ENCODE measurements at regions not wholly inside any gene's neighbourhood (a gene's known extent, or its start where the extent isn't known, plus 50 kb on each side); places are given as distances from the start of the nearest gene placed in this dataset.

DNA sequence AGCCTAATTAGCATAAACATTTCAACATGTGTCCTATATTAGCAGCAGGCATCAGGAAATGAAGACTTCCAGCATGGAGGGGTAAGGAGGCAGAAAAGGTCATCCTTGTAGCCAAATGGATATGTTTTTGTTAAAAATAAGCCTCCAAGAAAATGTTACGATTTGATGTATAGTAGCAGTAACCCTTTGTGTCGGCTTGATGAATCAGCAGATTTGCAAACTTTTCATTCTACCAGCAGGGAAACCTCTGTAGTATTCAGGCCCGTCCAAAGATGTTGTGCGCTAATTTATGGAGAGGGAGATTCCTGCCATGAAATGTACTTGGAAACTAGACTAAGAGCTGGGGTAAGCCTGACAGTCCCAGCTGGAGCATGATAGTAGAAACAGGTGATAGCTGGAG lies 780.8 kb upstream of the KLHL29 start:
- H3K27me3 ChIP-seq (ENCODE audit: control insufficient read depth in 5 of 5, insufficient read depth in 4 of 5, low read length in 5 of 5): no peaks in the 10 kb centered on the region
- no peak overlapping the region for H3K27ac ChIP-seq (ENCODE audit: low read depth, low read length)
- no peaks in the 10 kb centered on the region for H3K9me3 ChIP-seq (ENCODE audit: control insufficient read depth in 5 of 5, low read length in 5 of 5)
- H3K36me3 ChIP-seq (ENCODE audit: control insufficient read depth in 5 of 5, insufficient read depth in 5 of 5, low read length in 5 of 5): no peaks in the 10 kb centered on the region
- H3K4me3 ChIP-seq (ENCODE audit: low read depth in 1 of 5, low read length in 5 of 5): no peak overlapping the region
- H3K9ac ChIP-seq (ENCODE audit: low read length in 5 of 5): no peak overlapping the region
- no peaks in the 10 kb centered on the region for H3K4me1 ChIP-seq (ENCODE audit: control insufficient read depth in 5 of 5, insufficient read depth in 5 of 5, low read length in 5 of 5)

DNA sequence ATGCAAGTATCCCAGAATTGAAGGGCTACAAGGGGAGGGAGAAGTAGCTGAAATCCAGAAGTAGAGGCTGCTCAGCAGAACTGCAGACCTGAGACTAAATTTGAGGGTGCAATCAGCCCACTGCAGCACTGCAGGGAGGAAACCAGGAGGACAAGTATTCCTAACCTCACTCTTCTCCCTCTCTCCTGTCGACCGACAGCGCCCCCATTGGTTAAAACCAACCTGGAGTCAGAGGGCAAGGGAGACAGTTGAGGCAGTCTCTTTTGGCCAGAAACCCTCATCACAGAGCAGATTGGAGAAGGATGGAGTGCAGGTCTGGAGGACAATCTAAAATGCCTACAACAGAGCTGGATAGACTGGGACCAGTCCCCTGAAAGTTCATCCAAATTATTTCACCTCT lies 768.9 kb upstream of the KLHL29 start:
- no peaks in the 10 kb centered on the region for H3K4me1 ChIP-seq (ENCODE audit: control insufficient read depth in 5 of 5, insufficient read depth in 5 of 5, low read length in 5 of 5)
- H3K4me3 ChIP-seq (ENCODE audit: low read depth in 1 of 5, low read length in 5 of 5): no peak overlapping the region
- no peaks in the 10 kb centered on the region for H3K27me3 ChIP-seq (ENCODE audit: control insufficient read depth in 5 of 5, insufficient read depth in 4 of 5, low read length in 5 of 5)
- no peaks in the 10 kb centered on the region for H3K36me3 ChIP-seq (ENCODE audit: control insufficient read depth in 5 of 5, insufficient read depth in 5 of 5, low read length in 5 of 5)
- H3K9me3 ChIP-seq (ENCODE audit: control insufficient read depth in 5 of 5, low read length in 5 of 5): peaks cover 0 to 3% (median 0%) of the 10 kb centered on the region in 5 donors
- H3K27ac ChIP-seq (ENCODE audit: low read depth, low read length): no peak overlapping the region
- no peak overlapping the region for H3K9ac ChIP-seq (ENCODE audit: low read length in 5 of 5)

DNA sequence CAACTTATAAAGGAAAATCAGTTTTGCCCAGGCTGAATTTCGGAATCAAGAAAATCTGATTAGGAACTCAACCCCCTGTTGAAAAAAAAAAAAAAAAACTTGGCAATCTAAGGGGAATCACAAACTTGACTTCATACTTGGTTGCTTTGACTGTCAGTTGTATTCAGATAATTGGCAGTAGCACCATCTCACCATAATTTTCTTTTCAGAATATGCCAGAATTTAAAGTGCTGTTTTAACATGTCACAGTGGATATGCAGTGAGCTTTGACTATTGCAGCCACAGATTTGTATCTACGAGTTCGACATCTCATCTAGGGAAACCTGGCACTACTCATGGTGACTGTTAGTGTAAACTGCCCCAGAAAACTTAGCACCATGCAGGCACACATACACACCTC lies 761.4 kb upstream of the KLHL29 start:
- no peaks in the 10 kb centered on the region for H3K9me3 ChIP-seq (ENCODE audit: control insufficient read depth in 5 of 5, low read length in 5 of 5)
- H3K36me3 ChIP-seq (ENCODE audit: control insufficient read depth in 5 of 5, insufficient read depth in 5 of 5, low read length in 5 of 5): no peaks in the 10 kb centered on the region
- no peaks in the 10 kb centered on the region for H3K27me3 ChIP-seq (ENCODE audit: control insufficient read depth in 5 of 5, insufficient read depth in 4 of 5, low read length in 5 of 5)
- no peak overlapping the region for H3K9ac ChIP-seq (ENCODE audit: low read length in 5 of 5)
- H3K4me1 ChIP-seq (ENCODE audit: control insufficient read depth in 5 of 5, insufficient read depth in 5 of 5, low read length in 5 of 5): no peaks in the 10 kb centered on the region
- no peak overlapping the region for H3K27ac ChIP-seq (ENCODE audit: low read depth, low read length)
- no peak overlapping the region for H3K4me3 ChIP-seq (ENCODE audit: low read depth in 1 of 5, low read length in 5 of 5)

DNA sequence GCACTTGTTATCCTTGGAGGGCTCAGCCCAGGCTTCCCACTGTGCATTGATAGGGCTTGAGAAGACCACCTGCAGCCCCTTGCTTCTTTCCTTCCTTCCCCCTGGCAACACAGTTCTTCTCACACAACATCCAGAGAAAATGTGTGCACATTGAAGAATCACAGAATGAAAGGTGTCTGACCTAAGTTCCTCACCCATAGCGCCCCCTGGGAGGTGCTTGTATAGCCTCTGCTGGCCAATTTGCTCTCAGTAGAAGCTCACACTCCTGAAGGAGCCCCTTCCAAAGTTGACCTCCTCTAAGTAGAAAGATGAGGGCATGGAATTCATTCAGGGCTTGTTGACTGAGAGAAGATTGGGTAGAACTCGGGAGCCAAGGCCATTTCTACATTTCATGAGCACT lies 758.4 kb upstream of the KLHL29 start:
- Histone ChIP-seq H3K36me3 (ENCODE audit: control insufficient read depth in 5 of 5, insufficient read depth in 5 of 5, low read length in 5 of 5) (no peaks in the 10 kb centered on the region), H3K4me1 (ENCODE audit: control insufficient read depth in 5 of 5, insufficient read depth in 5 of 5, low read length in 5 of 5) (no peaks in the 10 kb centered on the region), H3K4me3 (ENCODE audit: low read depth in 1 of 5, low read length in 5 of 5) (no peak overlapping the region), H3K9ac (ENCODE audit: low read length in 5 of 5) (no peak overlapping the region), H3K27me3 (ENCODE audit: control insufficient read depth in 5 of 5, insufficient read depth in 4 of 5, low read length in 5 of 5) (no peaks in the 10 kb centered on the region), H3K27ac (ENCODE audit: low read depth, low read length) (no peak overlapping the region), H3K9me3 (ENCODE audit: control insufficient read depth in 5 of 5, low read length in 5 of 5) (no peaks in the 10 kb centered on the region)

DNA sequence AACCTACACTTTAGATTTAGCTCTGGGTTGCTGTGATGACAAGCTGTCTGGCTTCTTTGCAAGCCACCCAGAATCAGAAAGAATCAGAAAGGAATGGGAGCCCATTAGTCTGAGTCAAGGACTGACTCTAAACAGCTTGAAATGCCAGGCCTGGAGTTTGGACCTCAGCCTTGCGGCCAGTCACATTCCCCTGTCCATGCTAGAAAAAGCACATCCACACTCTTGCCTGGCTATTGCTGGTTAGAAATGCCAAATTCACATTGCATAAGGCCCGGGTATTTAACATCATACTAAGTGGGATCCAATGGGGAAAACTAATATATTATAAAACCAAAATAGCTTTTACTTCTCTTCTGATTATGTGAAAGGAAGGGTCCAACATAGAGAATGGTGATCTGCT lies 756.8 kb upstream of the KLHL29 start:
- Histone ChIP-seq H3K9me3 (ENCODE audit: control insufficient read depth in 5 of 5, low read length in 5 of 5) (no peaks in the 10 kb centered on the region), H3K9ac (ENCODE audit: low read length in 5 of 5) (no peak overlapping the region), H3K4me1 (ENCODE audit: control insufficient read depth in 5 of 5, insufficient read depth in 5 of 5, low read length in 5 of 5) (no peaks in the 10 kb centered on the region), H3K36me3 (ENCODE audit: control insufficient read depth in 5 of 5, insufficient read depth in 5 of 5, low read length in 5 of 5) (no peaks in the 10 kb centered on the region), H3K27ac (ENCODE audit: low read depth, low read length) (no peak overlapping the region), H3K27me3 (ENCODE audit: control insufficient read depth in 5 of 5, insufficient read depth in 4 of 5, low read length in 5 of 5) (no peaks in the 10 kb centered on the region), H3K4me3 (ENCODE audit: low read depth in 1 of 5, low read length in 5 of 5) (no peak overlapping the region)

DNA sequence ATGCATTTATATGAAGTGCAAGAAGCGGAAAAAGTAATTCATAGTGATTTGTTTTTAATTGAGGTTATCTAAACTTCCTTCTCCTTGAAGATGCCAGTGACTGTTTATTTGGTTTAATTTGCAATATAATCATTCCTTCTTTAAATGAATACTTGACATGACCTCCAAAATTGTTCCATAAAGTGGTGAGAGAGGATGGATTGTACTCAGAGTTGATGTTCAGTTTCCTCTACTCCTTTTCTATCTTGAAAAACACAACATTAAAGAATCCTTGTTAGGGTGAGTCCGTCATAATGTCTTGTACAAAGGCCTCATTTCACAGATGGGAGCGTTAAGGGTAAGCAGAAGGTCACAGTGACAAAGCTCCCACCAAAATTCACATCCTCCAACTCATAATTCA lies 756.1 kb upstream of the KLHL29 start:
- Histone ChIP-seq H3K27me3 (ENCODE audit: control insufficient read depth in 5 of 5, insufficient read depth in 4 of 5, low read length in 5 of 5) (no peaks in the 10 kb centered on the region), H3K9ac (ENCODE audit: low read length in 5 of 5) (no peak overlapping the region), H3K9me3 (ENCODE audit: control insufficient read depth in 5 of 5, low read length in 5 of 5) (no peaks in the 10 kb centered on the region), H3K4me3 (ENCODE audit: low read depth in 1 of 5, low read length in 5 of 5) (no peak overlapping the region), H3K4me1 (ENCODE audit: control insufficient read depth in 5 of 5, insufficient read depth in 5 of 5, low read length in 5 of 5) (no peaks in the 10 kb centered on the region), H3K36me3 (ENCODE audit: control insufficient read depth in 5 of 5, insufficient read depth in 5 of 5, low read length in 5 of 5) (no peaks in the 10 kb centered on the region), H3K27ac (ENCODE audit: low read depth, low read length) (no peak overlapping the region)

DNA sequence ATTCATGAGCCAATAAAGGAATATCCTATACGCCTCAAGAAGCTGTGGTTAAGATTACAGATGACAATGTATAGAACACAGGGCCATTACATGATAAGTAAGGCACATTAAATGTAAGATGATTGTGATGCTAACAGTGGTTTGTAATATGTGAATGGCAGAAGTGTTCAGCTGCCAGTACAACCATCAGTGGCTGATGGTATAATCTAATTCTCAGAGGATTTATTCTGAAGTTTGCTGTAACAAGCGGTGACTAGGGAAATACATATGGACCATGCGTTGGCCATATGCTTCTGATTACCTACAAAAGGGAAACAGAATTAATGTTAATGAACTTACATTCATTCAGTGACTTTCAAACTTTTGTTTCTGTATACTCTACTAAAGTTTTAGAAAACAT lies 750.8 kb upstream of the KLHL29 start:
- no peaks in the 10 kb centered on the region for H3K4me1 ChIP-seq (ENCODE audit: control insufficient read depth in 5 of 5, insufficient read depth in 5 of 5, low read length in 5 of 5)
- H3K27ac ChIP-seq (ENCODE audit: low read depth, low read length): no peak overlapping the region
- peaks cover 0 to 2% (median 0%) of the 10 kb centered on the region in 5 donors for H3K9me3 ChIP-seq (ENCODE audit: control insufficient read depth in 5 of 5, low read length in 5 of 5)
- H3K9ac ChIP-seq (ENCODE audit: low read length in 5 of 5): no peak overlapping the region
- H3K27me3 ChIP-seq (ENCODE audit: control insufficient read depth in 5 of 5, insufficient read depth in 4 of 5, low read length in 5 of 5): no peaks in the 10 kb centered on the region
- H3K36me3 ChIP-seq (ENCODE audit: control insufficient read depth in 5 of 5, insufficient read depth in 5 of 5, low read length in 5 of 5): no peaks in the 10 kb centered on the region
- H3K4me3 ChIP-seq (ENCODE audit: low read depth in 1 of 5, low read length in 5 of 5): no peak overlapping the region

DNA sequence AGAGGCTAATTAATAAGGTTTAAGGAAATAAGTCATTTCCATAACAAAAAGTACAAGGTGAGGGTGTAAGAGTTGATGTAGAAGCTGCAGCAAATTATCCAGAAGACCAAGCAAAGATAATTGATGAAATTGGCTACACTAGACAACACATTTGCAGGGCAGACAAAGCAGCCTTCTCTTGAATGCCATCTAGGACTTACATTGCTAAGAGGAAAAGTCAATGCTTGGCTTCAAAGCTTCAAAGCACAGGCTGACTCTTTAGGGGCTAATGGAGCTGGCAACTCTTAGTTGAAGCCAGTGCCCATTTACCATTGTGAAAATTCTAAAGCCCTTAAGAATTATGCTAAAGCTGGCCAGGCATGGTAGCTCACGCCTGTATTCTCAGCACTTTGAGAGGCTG lies 728.6 kb upstream of the KLHL29 start:
- no peak overlapping the region for H3K4me3 ChIP-seq (ENCODE audit: low read depth in 1 of 5, low read length in 5 of 5)
- no peak overlapping the region for H3K27ac ChIP-seq (ENCODE audit: low read depth, low read length)
- H3K36me3 ChIP-seq (ENCODE audit: control insufficient read depth in 5 of 5, insufficient read depth in 5 of 5, low read length in 5 of 5): no peaks in the 10 kb centered on the region
- H3K27me3 ChIP-seq (ENCODE audit: control insufficient read depth in 5 of 5, insufficient read depth in 4 of 5, low read length in 5 of 5): no peaks in the 10 kb centered on the region
- H3K9ac ChIP-seq (ENCODE audit: low read length in 5 of 5): no peak overlapping the region
- no peaks in the 10 kb centered on the region for H3K4me1 ChIP-seq (ENCODE audit: control insufficient read depth in 5 of 5, insufficient read depth in 5 of 5, low read length in 5 of 5)
- H3K9me3 ChIP-seq (ENCODE audit: control insufficient read depth in 5 of 5, low read length in 5 of 5): no peaks in the 10 kb centered on the region

DNA sequence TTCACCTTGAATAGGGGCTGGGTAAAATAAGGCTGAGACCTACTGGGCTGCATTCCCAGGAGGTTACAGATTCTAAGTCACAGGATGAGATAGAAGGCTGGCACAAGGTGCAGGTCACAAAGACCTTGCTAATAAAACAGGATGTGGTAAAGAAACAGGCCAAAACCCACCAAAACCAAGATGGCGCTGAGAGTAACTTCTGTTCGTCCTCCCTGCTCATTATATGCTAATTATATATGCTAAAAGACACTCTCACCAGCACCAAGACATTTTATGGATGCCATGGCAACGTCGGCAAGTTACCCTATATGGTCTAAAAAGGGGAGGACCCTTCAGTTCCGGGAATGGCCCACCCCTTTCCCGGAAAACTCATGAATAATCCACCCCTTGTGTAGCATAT lies 711.5 kb upstream of the KLHL29 start:
- no peaks in the 10 kb centered on the region for H3K4me1 ChIP-seq (ENCODE audit: control insufficient read depth in 5 of 5, insufficient read depth in 5 of 5, low read length in 5 of 5)
- H3K9ac ChIP-seq (ENCODE audit: low read length in 5 of 5): no peak overlapping the region
- no peak overlapping the region for H3K4me3 ChIP-seq (ENCODE audit: low read depth in 1 of 5, low read length in 5 of 5)
- H3K9me3 ChIP-seq (ENCODE audit: control insufficient read depth in 5 of 5, low read length in 5 of 5): no peaks in the 10 kb centered on the region
- H3K36me3 ChIP-seq (ENCODE audit: control insufficient read depth in 5 of 5, insufficient read depth in 5 of 5, low read length in 5 of 5): no peaks in the 10 kb centered on the region
- no peak overlapping the region for H3K27ac ChIP-seq (ENCODE audit: low read depth, low read length)
- no peaks in the 10 kb centered on the region for H3K27me3 ChIP-seq (ENCODE audit: control insufficient read depth in 5 of 5, insufficient read depth in 4 of 5, low read length in 5 of 5)

DNA sequence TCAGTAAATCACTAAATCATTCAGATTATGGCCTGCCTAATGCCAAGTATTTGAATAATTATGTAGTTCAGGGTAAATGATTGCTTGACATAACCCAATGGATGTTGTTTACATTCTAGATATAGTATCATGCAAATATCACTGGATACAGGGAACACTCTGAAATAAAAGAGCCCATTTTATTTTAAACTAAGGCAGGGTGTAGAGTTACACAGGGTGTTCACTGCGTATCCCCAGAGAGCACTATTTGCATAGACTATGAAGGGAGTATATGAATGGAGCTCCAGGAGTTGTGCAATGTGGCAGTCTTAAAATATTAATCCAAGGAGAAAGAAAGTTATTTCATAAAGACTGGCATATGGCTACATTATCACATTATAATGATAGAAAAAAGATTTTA lies 701.1 kb upstream of the KLHL29 start:
- H3K27me3 ChIP-seq (ENCODE audit: control insufficient read depth in 5 of 5, insufficient read depth in 4 of 5, low read length in 5 of 5): no peaks in the 10 kb centered on the region
- H3K36me3 ChIP-seq (ENCODE audit: control insufficient read depth in 5 of 5, insufficient read depth in 5 of 5, low read length in 5 of 5): no peaks in the 10 kb centered on the region
- no peaks in the 10 kb centered on the region for H3K4me1 ChIP-seq (ENCODE audit: control insufficient read depth in 5 of 5, insufficient read depth in 5 of 5, low read length in 5 of 5)
- H3K27ac ChIP-seq (ENCODE audit: low read depth, low read length): no peak overlapping the region
- H3K9me3 ChIP-seq (ENCODE audit: control insufficient read depth in 5 of 5, low read length in 5 of 5): peaks cover 0 to 5% (median 0%) of the 10 kb centered on the region in 5 donors
- H3K9ac ChIP-seq (ENCODE audit: low read length in 5 of 5): no peak overlapping the region
- H3K4me3 ChIP-seq (ENCODE audit: low read depth in 1 of 5, low read length in 5 of 5): no peak overlapping the region

DNA sequence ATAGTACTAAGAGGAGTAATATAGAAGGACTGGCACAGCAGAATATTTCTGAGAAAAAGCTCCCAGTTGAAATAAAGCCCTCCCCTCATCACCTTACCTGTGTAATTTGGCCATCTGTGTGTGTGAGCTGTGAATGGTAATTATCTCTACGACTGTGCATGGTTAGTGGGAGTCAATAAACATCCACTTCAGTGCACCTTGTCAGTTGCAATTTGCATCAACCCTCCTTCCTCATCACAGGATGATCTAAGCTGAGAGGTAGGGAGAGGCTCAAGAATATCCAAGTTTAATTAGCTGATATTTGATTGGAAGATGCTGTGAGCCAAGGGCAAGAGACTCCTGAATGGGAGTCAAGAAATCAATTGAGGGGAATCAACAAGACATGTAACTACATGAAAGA lies 694.9 kb upstream of the KLHL29 start:
- Histone ChIP-seq H3K27me3 (ENCODE audit: control insufficient read depth in 5 of 5, insufficient read depth in 4 of 5, low read length in 5 of 5) (no peaks in the 10 kb centered on the region), H3K36me3 (ENCODE audit: control insufficient read depth in 5 of 5, insufficient read depth in 5 of 5, low read length in 5 of 5) (no peaks in the 10 kb centered on the region), H3K27ac (ENCODE audit: low read depth, low read length) (no peak overlapping the region), H3K9me3 (ENCODE audit: control insufficient read depth in 5 of 5, low read length in 5 of 5) (peaks cover 0 to 5% (median 0%) of the 10 kb centered on the region in 5 donors), H3K9ac (ENCODE audit: low read length in 5 of 5) (no peak overlapping the region), H3K4me1 (ENCODE audit: control insufficient read depth in 5 of 5, insufficient read depth in 5 of 5, low read length in 5 of 5) (no peaks in the 10 kb centered on the region), H3K4me3 (ENCODE audit: low read depth in 1 of 5, low read length in 5 of 5) (no peak overlapping the region)
